HEK293T (cell line): ENCODE measurements at regions not wholly inside any gene's neighbourhood (a gene's known extent, or its start where the extent isn't known, plus 50 kb on each side); places are given as distances from the start of the nearest gene placed in this dataset.
"Not testable (repeated sequence)": the region's sequence is repeated elsewhere in the genome, so short reads cannot be mapped to it uniquely, and the experiment has no call there.

Experiments used
- CTCF ChIA-PET: fragments of 350-600 bp; formaldehyde crosslinking; extraction: SDS; loops from one replicate; lab custom pipeline; 2021; ENCODE audit warnings: antibody characterized with exemption, inconsistent platforms; lab: Yijun Ruan, JAX
- POLR2A ChIA-PET: fragments of 350-600 bp; formaldehyde crosslinking; extraction: SDS; loops from one replicate; lab custom pipeline; 2020; ENCODE audit warnings: antibody characterized with exemption, inconsistent platforms; lab: Yijun Ruan, JAX
- DNase-seq: peaks from one replicate; pipeline ENCODE4 v3.0.0; 2012; ENCODE audit warnings: mixed read lengths; ENCODE audit errors: extremely low spot score
- ARNT ChIP-seq: fragments of 450-650 bp; IDR thresholded peaks from 2 replicates; pipeline ENCODE4 v1.6.1; 2017; ENCODE audit warnings: mild to moderate bottlenecking
- BHLHE40 ChIP-seq: fragments of 450-650 bp; IDR thresholded peaks from 2 replicates; pipeline ENCODE4 v1.6.1; 2016; ENCODE audit warnings: mild to moderate bottlenecking, moderate library complexity, borderline replicate concordance
- CTBP1 ChIP-seq: fragments of 450-650 bp; IDR thresholded peaks from 2 replicates; pipeline ENCODE4 v1.6.1; 2016; ENCODE audit warnings: borderline replicate concordance
- ELF4 ChIP-seq: fragments of 450-650 bp; IDR thresholded peaks from 2 replicates; pipeline ENCODE4 v1.6.1; 2017; ENCODE audit warnings: antibody characterized with exemption
- FOXA1 ChIP-seq: fragments of 450-650 bp; IDR thresholded peaks from 2 replicates; pipeline ENCODE4 v1.6.1; 2016; ENCODE audit warnings: mild to moderate bottlenecking
- FOXK2 ChIP-seq: fragments of 450-650 bp; IDR thresholded peaks from 2 replicates; pipeline ENCODE4 v1.6.1; 2016; ENCODE audit warnings: mild to moderate bottlenecking
- FOXM1 ChIP-seq: fragments of 450-650 bp; IDR thresholded peaks from 2 replicates; pipeline ENCODE4 v1.6.1; 2017; ENCODE audit warnings: mild to moderate bottlenecking, borderline replicate concordance
- HDGF ChIP-seq: fragments of 450-650 bp; IDR thresholded peaks from 2 replicates; pipeline ENCODE4 v1.6.1; 2017; ENCODE audit warnings: antibody characterized with exemption, borderline replicate concordance
- L3MBTL2 ChIP-seq: fragments of 450-650 bp; conservative IDR thresholded peaks from 2 replicates; pipeline ENCODE4 v1.6.1; 2016; ENCODE audit warnings: mild to moderate bottlenecking
- LEF1 ChIP-seq: fragments of 450-650 bp; IDR thresholded peaks from 2 replicates; pipeline ENCODE4 v1.6.1; 2017; ENCODE audit warnings: mild to moderate bottlenecking, borderline replicate concordance
- NFRKB ChIP-seq: fragments of 450-650 bp; IDR thresholded peaks from 2 replicates; pipeline ENCODE4 v1.6.1; 2016; ENCODE audit warnings: mild to moderate bottlenecking, moderate library complexity
- SP1 ChIP-seq: fragments of 450-650 bp; IDR thresholded peaks from 2 replicates; pipeline ENCODE4 v1.6.1; 2017
- SUZ12 ChIP-seq: fragments of 450-650 bp; IDR thresholded peaks from 2 replicates; pipeline ENCODE4 v1.6.1; 2016; ENCODE audit warnings: mild to moderate bottlenecking
- TARDBP ChIP-seq: fragments of 450-650 bp; IDR thresholded peaks from 2 replicates; pipeline ENCODE4 v1.6.1; 2016
- ZNF384 ChIP-seq: fragments of 450-650 bp; IDR thresholded peaks from 2 replicates; pipeline ENCODE4 v1.6.1; 2016
- TF ChIP-seq, protein P1 (sequence below): fragments of 450-650 bp; IDR thresholded peaks from 2 replicates; pipeline ENCODE4 v1.6.1; 2016

DNA sequence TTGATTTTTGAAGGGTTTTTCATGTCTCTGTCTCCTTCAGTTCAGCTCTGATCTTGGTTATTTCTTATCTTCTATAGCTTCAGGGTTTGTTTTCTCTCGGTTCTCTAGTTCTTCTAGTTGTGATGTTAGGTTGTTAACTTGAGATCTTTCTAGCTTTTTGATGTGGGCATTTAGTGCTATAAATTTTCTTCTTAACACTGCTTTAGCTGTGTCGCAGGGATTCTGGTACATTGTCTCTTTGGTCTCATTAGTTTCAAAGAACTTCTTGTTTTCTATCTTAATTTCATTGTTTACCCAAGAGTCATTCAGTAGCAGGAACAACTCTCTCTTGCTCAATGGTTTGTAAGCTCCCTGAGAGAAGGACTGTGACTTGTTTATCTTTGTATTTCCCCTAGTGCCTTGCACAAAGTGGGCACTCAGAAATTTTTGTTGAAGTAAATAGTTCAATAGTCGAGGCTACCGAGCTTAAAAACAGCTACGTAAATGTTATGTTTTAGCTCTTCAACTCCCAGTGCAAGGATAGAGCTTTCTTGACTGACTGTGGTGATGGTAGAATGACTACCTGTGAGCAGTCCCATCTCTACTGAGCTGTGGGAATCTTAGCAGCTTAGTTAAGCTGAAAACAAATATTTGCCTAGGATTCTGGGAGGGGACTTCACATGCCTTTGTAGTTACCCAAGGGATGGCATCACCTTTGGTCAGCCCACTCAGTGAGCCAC is 225.8 kb upstream of the ELL2 start:
- DNase-seq: no peak
- POLR2A ChIA-PET: no interaction called here
- CTCF ChIA-PET: no interaction called here
- TF ChIP-seq SUZ12 (no peak), ELF4 (no peak), FOXK2 (no peak), CTBP1 (no peak), LEF1 (no peak), SP1 (no peak), TARDBP (no peak), HDGF (no peak), L3MBTL2 (no peak), BHLHE40 (no peak), ZNF384 (no peak), FOXM1 (no peak), ARNT (no peak), FOXA1 (no peak), NFRKB (no peak)
- TF ChIP-seq, protein P1, sequence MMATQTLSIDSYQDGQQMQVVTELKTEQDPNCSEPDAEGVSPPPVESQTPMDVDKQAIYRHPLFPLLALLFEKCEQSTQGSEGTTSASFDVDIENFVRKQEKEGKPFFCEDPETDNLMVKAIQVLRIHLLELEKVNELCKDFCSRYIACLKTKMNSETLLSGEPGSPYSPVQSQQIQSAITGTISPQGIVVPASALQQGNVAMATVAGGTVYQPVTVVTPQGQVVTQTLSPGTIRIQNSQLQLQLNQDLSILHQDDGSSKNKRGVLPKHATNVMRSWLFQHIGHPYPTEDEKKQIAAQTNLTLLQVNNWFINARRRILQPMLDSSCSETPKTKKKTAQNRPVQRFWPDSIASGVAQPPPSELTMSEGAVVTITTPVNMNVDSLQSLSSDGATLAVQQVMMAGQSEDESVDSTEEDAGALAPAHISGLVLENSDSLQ: no peak

DNA sequence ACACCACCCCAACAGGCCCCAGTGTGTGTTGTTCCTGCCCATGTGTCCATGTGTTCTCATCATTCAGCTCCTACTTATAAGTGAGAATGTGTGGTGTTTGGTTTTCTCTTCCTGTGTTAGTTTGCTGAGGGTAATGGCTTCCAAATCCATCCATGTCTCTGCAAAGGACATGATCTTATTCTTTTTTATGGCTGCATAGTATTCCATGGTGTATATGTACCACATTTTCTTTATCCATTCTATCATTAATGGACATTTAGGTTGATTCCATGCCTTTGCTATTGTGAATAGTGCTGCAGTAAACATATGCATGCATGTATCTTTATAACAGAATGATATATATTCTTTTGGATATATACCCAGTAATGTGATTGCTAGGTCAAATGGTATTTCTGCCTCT is 222.9 kb upstream of the ELL2 start:
- CTCF ChIA-PET, DNase-seq, POLR2A ChIA-PET: not testable (repeated sequence)

DNA sequence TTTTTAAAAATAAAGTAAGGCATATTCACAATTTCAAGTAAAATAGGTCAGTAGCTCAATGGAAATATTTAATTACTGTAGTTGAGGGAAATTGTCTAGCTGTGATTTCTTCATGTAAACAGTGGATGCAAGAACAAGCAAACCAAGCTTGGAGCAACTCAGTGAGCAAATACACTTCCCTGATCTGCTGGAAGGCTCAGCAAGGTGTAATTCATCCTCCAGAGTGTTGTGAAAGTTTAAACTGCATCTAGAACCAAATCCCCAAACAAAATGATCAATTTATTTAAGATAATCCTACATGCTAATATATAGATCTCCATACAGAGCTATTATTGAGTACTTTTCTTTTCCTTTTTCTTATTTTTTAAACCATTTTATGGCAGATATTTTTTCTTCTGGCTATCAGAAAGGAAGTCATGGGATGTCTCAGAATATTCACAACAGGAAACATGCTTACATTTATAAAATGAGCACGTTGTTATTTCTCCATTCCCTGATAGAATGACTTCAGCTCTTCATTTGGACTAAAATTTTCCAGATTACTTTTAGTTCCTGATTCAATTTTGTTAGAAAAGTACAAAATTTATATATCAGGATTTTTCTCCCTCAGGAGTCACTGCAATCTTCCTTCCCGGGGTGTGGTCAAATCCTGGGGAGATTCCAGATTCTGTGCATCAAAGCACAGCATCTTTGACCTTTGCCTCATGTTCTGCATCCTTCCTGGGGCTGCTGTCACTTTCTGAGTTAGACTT is 219.2 kb upstream of the ELL2 start:
- ChIA-PET CTCF (no interaction called here), POLR2A (no interaction called here)
- no peak for DNase-seq
- TF ChIP-seq BHLHE40 (no peak), NFRKB (no peak), FOXA1 (no peak), HDGF (no peak), LEF1 (no peak), ELF4 (no peak), SUZ12 (no peak), L3MBTL2 (no peak), TARDBP (no peak), SP1 (no peak), ARNT (no peak), CTBP1 (no peak), ZNF384 (no peak), FOXK2 (no peak), FOXM1 (no peak)
- TF ChIP-seq, protein P1: no peak

DNA sequence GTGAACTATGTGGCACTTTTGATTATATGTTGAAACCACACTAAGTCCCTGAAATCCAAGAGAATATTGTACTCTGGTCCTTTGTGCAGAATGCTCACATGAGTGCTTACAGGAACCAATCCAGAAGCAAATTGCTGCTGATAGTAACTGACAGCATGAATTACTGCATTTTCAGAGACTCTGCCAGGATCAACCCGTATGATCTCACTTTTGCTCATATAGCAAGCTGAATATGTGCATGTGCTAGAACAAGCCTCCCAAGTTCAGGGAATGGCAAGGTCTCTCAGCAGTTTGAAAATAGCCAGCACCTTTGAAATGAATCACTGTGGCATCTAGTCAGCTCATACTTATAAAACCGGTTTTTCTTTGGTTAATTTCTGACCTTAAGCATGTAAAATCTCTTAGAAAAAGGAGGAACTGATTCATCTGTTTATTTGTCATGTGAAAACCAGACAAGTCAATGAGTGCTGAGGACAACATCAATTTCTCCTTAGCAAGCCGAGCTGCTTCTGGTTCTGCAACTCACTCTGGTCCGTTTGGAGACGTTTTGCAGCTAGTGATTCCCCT is 215.7 kb upstream of the ELL2 start:
- TF ChIP-seq, protein P1: 0 out of 2 replicates have a peak, but pooled peaks have one; percentile 9
- no peak for TF ChIP-seq HDGF
- CTCF ChIA-PET: interaction anchor here (0.6 kb wide), 1 partner anchor 199 kb away, joined by 3 read pairs; no protein-coding TSS in a partner anchor
- no peak for DNase-seq
- POLR2A ChIA-PET: no interaction called here

DNA sequence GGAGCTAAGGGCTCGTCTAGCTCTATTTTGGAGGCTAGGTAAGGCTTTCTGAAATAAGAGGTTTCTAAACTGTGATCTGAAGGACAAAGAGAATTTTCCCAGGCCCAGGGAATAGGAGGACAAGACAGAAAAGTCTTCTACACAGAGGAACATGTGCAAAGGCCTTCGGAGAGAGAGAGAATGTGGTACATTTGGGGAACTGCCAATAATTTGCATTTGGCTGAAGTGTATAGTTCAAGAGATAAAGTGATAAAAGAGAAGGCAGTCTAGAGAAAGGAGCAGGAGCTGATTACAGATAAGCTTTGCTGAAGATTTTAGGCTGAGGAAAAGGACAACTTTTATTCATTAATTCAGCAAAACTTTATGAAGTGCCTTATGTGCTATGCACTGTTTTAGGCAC is 214.4 kb upstream of the ELL2 start:
- no peak for DNase-seq
- POLR2A ChIA-PET: no interaction called here
- CTCF ChIA-PET: no interaction called here
- TF ChIP-seq L3MBTL2 (no peak), TARDBP (no peak), HDGF (no peak), SUZ12 (no peak), FOXM1 (no peak), FOXK2 (no peak), ARNT (no peak), CTBP1 (no peak), ELF4 (no peak), BHLHE40 (no peak), SP1 (no peak)
- TF ChIP-seq, protein P1: no peak

DNA sequence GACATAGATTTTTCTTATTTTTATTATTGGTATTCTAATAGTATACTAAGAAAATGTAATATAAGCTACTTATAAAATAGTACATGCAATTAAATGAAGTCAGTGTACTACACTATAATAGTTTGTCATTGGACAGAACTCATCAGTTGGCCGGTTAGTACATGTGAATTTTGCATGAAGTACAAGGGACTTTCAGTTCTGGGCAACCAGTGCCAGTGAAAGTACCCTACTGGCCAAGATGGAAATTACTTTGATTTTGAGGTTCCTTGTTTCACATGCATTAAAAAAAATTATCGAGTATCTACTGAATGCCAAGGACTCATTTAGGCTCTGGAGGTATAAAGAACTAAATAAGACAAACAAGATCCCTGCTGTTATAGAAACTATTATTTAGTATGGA is 213.4 kb upstream of the ELL2 start:
- TF ChIP-seq HDGF: no peak
- no peak for TF ChIP-seq SP1
- TF ChIP-seq FOXA1: no peak
- no peak for TF ChIP-seq SUZ12
- TF ChIP-seq, protein P1: no peak
- no peak for TF ChIP-seq LEF1
- TF ChIP-seq CTBP1: no peak
- no peak for TF ChIP-seq ZNF384
- TF ChIP-seq L3MBTL2: no peak
- TF ChIP-seq ARNT: no peak
- TF ChIP-seq FOXM1: no peak
- TF ChIP-seq ELF4: no peak
- ChIA-PET CTCF (interaction anchor here (0.6 kb wide), 1 partner anchor 161 kb away, joined by 3 read pairs; no protein-coding TSS in a partner anchor), POLR2A (no interaction called here)
- no peak for DNase-seq
